ENCODE measurements at regions not wholly inside any gene's neighbourhood (a gene's known extent, or its start where the extent isn't known, plus 50 kb on each side); places are given as distances from the start of the nearest gene placed in this dataset.

GRCh38 chr3:46113608-46114007 is 86.3 kb upstream of the XCR1 start:
- DNase-seq (ENCODE audit: low spot score) = no peak

GRCh38 chr3:46112984-46113383 is 85.7 kb upstream of the XCR1 start:
- no peak for DNase-seq (ENCODE audit: low spot score)

- no peak for DNase-seq (ENCODE audit: low spot score)
Observed at GRCh38 chr3:46112296-46112695, 85.0 kb upstream of the XCR1 start.

- no peak for DNase-seq (ENCODE audit: low spot score)
Observed at GRCh38 chr3:46110701-46111493, 83.6 kb upstream of the XCR1 start.

- DNase-seq (ENCODE audit: low spot score) = no peak
Observed at GRCh38 chr3:46107682-46108081, 80.4 kb upstream of the XCR1 start.

- no peak for DNase-seq (ENCODE audit: low spot score)
Observed at GRCh38 chr3:46105306-46105919, 78.1 kb upstream of the XCR1 start.

GRCh38 chr3:46104706-46105105 is 77.4 kb upstream of the XCR1 start:
- no peak for DNase-seq (ENCODE audit: low spot score)

GRCh38 chr3:46102780-46103130 is 75.5 kb upstream of the XCR1 start:
- no peak for DNase-seq (ENCODE audit: low spot score)

- DNase-seq (ENCODE audit: low spot score) = peak; percentile 66
Observed at GRCh38 chr3:46102059-46102779, 74.9 kb upstream of the XCR1 start.

GRCh38 chr3:46100812-46101211 is 73.5 kb upstream of the XCR1 start:
- no peak for DNase-seq (ENCODE audit: low spot score)

GRCh38 chr3:46098319-46098761 is 71.1 kb upstream of the XCR1 start:
- DNase-seq (ENCODE audit: low spot score) = peak; percentile 72

GRCh38 chr3:46097691-46098241 is 70.5 kb upstream of the XCR1 start:
- peak; percentile 87 for DNase-seq (ENCODE audit: low spot score)

GRCh38 chr3:46096781-46097180 is 69.5 kb upstream of the XCR1 start:
- no peak for DNase-seq (ENCODE audit: low spot score)

- DNase-seq (ENCODE audit: low spot score) = no peak
Observed at GRCh38 chr3:46096336-46096735, 69.1 kb upstream of the XCR1 start.

- DNase-seq (ENCODE audit: low spot score) = no peak
Observed at GRCh38 chr3:46095307-46095706, 68.0 kb upstream of the XCR1 start.

GRCh38 chr3:46094506-46094905 is 67.2 kb upstream of the XCR1 start:
- DNase-seq (ENCODE audit: low spot score) = no peak

- DNase-seq (ENCODE audit: low spot score) = no peak
Observed at GRCh38 chr3:46093966-46094365, 66.7 kb upstream of the XCR1 start.

GRCh38 chr3:46093327-46093942 is 66.2 kb upstream of the XCR1 start:
- no peak for DNase-seq (ENCODE audit: low spot score)

- DNase-seq (ENCODE audit: low spot score) = no peak
Observed at GRCh38 chr3:46092702-46093080, 65.4 kb upstream of the XCR1 start.

GRCh38 chr3:46091741-46092701 is 64.7 kb upstream of the XCR1 start:
- DNase-seq (ENCODE audit: low spot score) = no peak

GRCh38 chr3:46091046-46091445 is 63.8 kb upstream of the XCR1 start:
- no peak for DNase-seq (ENCODE audit: low spot score)
